OCI-LY7 (cell line): ENCODE measurements at regions not wholly inside any gene's neighbourhood (a gene's known extent, or its start where the extent isn't known, plus 50 kb on each side); places are given as distances from the start of the nearest gene placed in this dataset.

Source experiments
- BruUV-seq: library from RNA; stranded (reverse); fragments of 400-500 nt; replicated peaks from 2 replicates; lab custom pipeline; 2021; lab: Mats Ljungman, UMichigan
- CTCF ChIA-PET: fragments of 300-600 bp; sonication (Branson Sonifier 250); formaldehyde crosslinking; loops from one replicate; lab custom pipeline; 2022; ENCODE audit warnings: antibody characterized with exemption; ENCODE audit not compliant: unreplicated experiment; lab: Charles Lee
- POLR2A ChIA-PET: fragments of 300-600 bp; sonication (Branson Sonifier 250); formaldehyde crosslinking; loops from one replicate; lab custom pipeline; 2022; ENCODE audit warnings: antibody characterized with exemption; lab: Charles Lee
- DNase-seq: peaks from one replicate; pipeline ENCODE4 v3.0.0-alpha.2; 2015; ENCODE audit warnings: low spot score
- H2AFZ ChIP-seq: fragments of 200-600 bp; sonication (generic), shearing (Covaris generic); 2 replicates; pipeline ENCODE4 v1.6.1; 2014; ENCODE audit warnings: mild to moderate bottlenecking, antibody characterized with exemption, low read length, moderate library complexity
- H3K27ac ChIP-seq: fragments of 200-600 bp; sonication (generic); 2 replicates; pipeline ENCODE4 v1.5.1; 2014; ENCODE audit warnings: mixed run types, low read depth, mild to moderate bottlenecking, moderate library complexity, low read length, inconsistent platforms; ENCODE audit not compliant: poor library complexity, severe bottlenecking
- H3K36me3 ChIP-seq: fragments of 200-600 bp; sonication (generic); 2 replicates; pipeline ENCODE4 v1.6.1; 2014; ENCODE audit warnings: mild to moderate bottlenecking, antibody characterized with exemption, low read length, moderate library complexity, mixed read lengths; ENCODE audit not compliant: insufficient read depth
- H3K4me1 ChIP-seq: fragments of 200-600 bp; sonication (generic); 2 replicates; pipeline ENCODE4 v1.5.1; 2014; ENCODE audit warnings: mild to moderate bottlenecking, low read length; ENCODE audit not compliant: insufficient read depth, poor library complexity, severe bottlenecking
- H3K4me2 ChIP-seq: fragments of 200-600 bp; sonication (generic); 2 replicates; pipeline ENCODE4 v1.6.1; 2014; ENCODE audit warnings: mild to moderate bottlenecking, low read length
- H3K4me3 ChIP-seq: fragments of 200-600 bp; sonication (generic); 2 replicates; pipeline ENCODE4 v1.5.1; 2014; ENCODE audit warnings: mild to moderate bottlenecking, low read depth, low read length; ENCODE audit not compliant: poor library complexity, severe bottlenecking
- H3K79me2 ChIP-seq: fragments of 200-600 bp; sonication (generic); 2 replicates; pipeline ENCODE4 v1.6.1; 2016; ENCODE audit warnings: low read depth, mild to moderate bottlenecking, low read length, moderate library complexity, mixed read lengths; ENCODE audit not compliant: insufficient read depth
- H3K9me2 ChIP-seq: fragments of 200-600 bp; sonication (generic); 2 replicates; pipeline ENCODE4 v1.6.1; 2016; ENCODE audit warnings: mild to moderate bottlenecking, low read length, mixed read lengths; ENCODE audit not compliant: insufficient read depth
- H3K9me3 ChIP-seq: fragments of 200-600 bp; sonication (generic); 2 replicates; pipeline ENCODE4 v1.6.1; 2014; ENCODE audit warnings: mild to moderate bottlenecking, mixed run types, low read length, mixed read lengths
- H4K20me1 ChIP-seq: fragments of 200-600 bp; sonication (generic); 2 replicates; pipeline ENCODE4 v1.6.1; 2014; ENCODE audit warnings: mild to moderate bottlenecking, antibody characterized with exemption, low read length, moderate library complexity, mixed read lengths; ENCODE audit not compliant: insufficient read depth
- EZH2phosphoT487 ChIP-seq: fragments of 200-600 bp; sonication (generic); IDR thresholded peaks from 2 replicates; pipeline ENCODE4 v1.6.1; 2018; ENCODE audit warnings: low read depth, borderline replicate concordance, mild to moderate bottlenecking, mixed run types, antibody characterized with exemption, low read length, moderate library complexity, mixed read lengths
- intact Hi-C: fragments of 100-400 bp; cut with micrococcal nuclease; formaldehyde crosslinking; loops from one replicate; pipeline ENCODE4 v1.10.0; 2022; ENCODE audit not compliant: unreplicated experiment
- TF ChIP-seq, protein P1 (sequence below): fragments of 200-600 bp; sonication (generic); conservative IDR thresholded peaks from 2 replicates; pipeline ENCODE4 v1.5.1; 2014; ENCODE audit warnings: mild to moderate bottlenecking, antibody characterized with exemption, low read length, moderate library complexity, mixed read lengths

DNA sequence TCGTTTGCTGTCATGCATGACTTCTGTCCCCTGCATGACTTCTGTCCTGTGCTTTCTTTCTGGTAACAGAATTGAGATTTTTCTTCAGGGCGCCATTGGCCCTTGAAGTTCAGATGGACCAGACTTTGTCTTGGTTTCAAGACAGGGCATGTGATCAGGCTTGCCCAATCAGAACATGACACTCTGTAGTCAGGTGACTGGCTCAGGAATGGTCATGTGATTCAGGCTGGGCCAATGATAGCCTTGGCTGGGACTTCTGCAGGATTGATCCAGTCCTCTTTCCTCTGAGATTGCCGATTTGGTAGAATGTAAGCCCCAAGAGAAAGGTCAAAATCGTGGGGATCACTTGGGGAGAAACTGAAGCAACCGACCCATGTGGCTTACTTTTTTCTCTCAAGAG lies 90.5 kb upstream of the ALX4 start:
- Histone ChIP-seq H3K9me3 (no peaks in the 10 kb centered on the region), H3K79me2 (no peaks in the 10 kb centered on the region), H2AFZ (peak overlapping the region; percentile 52; the same call in 1 of the 2 replicates), H3K4me1 (no peaks in the 10 kb centered on the region), H3K4me2 (0 out of 2 replicates have a peak overlapping the region, but pooled peaks have one; percentile 11), H3K9me2 (no peaks in the 10 kb centered on the region), H4K20me1 (no peaks in the 10 kb centered on the region), H3K27ac (no peak overlapping the region), H3K36me3 (no peaks in the 10 kb centered on the region), H3K4me3 (no peak overlapping the region)
- intact Hi-C loops, result no loop called here
- CTCF ChIA-PET, result no interaction called here
- peak; percentile 8 for DNase-seq
- TF ChIP-seq, protein P1, sequence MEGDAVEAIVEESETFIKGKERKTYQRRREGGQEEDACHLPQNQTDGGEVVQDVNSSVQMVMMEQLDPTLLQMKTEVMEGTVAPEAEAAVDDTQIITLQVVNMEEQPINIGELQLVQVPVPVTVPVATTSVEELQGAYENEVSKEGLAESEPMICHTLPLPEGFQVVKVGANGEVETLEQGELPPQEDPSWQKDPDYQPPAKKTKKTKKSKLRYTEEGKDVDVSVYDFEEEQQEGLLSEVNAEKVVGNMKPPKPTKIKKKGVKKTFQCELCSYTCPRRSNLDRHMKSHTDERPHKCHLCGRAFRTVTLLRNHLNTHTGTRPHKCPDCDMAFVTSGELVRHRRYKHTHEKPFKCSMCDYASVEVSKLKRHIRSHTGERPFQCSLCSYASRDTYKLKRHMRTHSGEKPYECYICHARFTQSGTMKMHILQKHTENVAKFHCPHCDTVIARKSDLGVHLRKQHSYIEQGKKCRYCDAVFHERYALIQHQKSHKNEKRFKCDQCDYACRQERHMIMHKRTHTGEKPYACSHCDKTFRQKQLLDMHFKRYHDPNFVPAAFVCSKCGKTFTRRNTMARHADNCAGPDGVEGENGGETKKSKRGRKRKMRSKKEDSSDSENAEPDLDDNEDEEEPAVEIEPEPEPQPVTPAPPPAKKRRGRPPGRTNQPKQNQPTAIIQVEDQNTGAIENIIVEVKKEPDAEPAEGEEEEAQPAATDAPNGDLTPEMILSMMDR, result no peak
- TF ChIP-seq EZH2phosphoT487, result no peak
- POLR2A ChIA-PET, result no interaction called here
- BruUV-seq, result no TSS peak

DNA sequence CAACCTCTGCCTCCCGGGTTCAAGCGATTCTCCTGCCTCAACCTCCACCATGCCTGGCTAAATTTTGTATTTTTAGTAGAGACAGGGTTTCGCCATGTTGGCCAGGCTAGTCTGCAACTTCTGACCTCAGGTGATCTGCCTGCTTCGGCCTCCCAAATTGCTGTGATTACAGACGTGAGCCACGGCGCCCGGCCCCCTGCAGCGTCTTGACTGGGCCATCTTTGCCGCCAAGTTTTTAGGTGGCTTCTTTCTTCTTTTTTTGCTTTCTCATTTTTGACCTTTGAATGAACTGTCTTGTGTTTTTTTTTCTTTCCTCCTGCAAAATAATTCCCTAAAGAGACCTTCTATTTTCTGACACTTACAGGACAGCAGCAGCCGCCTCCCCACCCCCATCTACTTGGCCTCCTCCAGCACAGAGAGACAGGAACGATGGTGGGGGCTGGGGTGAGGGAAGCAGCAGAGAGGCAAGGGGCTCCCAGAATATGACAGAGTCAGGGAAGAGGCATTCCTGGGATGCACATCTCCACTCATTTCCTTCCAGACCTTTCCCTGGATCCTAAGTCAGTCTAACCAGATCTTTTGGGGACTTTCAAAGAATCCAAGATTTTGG lies 92.6 kb upstream of the ALX4 start:
- no peaks in the 10 kb centered on the region for H3K4me1 ChIP-seq
- no peaks in the 10 kb centered on the region for H4K20me1 ChIP-seq
- no peak for DNase-seq
- POLR2A ChIA-PET, result interaction anchor here (0.7 kb wide), 1 partner anchor 128 kb away, joined by 3 read pairs; no protein-coding TSS in a partner anchor
- H3K9me3 ChIP-seq, result no peaks in the 10 kb centered on the region
- CTCF ChIA-PET, result no interaction called here
- intact Hi-C loops, result no loop called here
- H3K4me2 ChIP-seq, result no peak overlapping the region
- H3K27ac ChIP-seq, result no peak overlapping the region
- no peak overlapping the region for H3K4me3 ChIP-seq
- H3K9me2 ChIP-seq, result no peaks in the 10 kb centered on the region
- H3K79me2 ChIP-seq, result no peaks in the 10 kb centered on the region
- no peaks in the 10 kb centered on the region for H3K36me3 ChIP-seq
- H2AFZ ChIP-seq, result no peak overlapping the region
- TF ChIP-seq EZH2phosphoT487, result no peak
- TF ChIP-seq, protein P1, result no peak
- no TSS peak for BruUV-seq

DNA sequence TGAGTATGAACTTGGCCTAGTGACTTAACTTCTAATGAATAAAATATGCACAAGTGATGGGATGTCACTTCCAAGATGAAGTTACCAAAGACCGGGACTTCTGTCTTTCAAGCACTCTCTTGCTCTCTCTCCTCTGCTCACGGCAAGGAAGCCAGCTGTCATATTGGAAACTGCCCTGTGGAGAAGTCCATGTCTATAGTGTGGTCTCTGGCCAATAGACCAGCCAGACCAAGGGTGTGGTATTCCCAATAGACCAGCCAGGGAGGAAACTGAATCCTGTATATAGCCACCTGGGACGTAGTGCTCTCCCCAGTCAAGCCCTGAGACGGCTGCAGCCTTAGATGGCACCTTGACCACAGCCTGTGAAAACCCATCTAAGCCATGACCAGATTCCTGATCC lies 93.2 kb upstream of the ALX4 start:
- intact Hi-C loops, result no loop called here
- Histone ChIP-seq H3K4me3 (no peak overlapping the region), H3K27ac (no peak overlapping the region), H3K4me1 (no peaks in the 10 kb centered on the region), H4K20me1 (no peaks in the 10 kb centered on the region), H2AFZ (no peak overlapping the region), H3K79me2 (no peaks in the 10 kb centered on the region), H3K36me3 (no peaks in the 10 kb centered on the region), H3K4me2 (no peak overlapping the region), H3K9me2 (no peaks in the 10 kb centered on the region), H3K9me3 (no peaks in the 10 kb centered on the region)
- no peak for DNase-seq
- CTCF ChIA-PET, result no interaction called here
- POLR2A ChIA-PET, result interaction anchor here (0.7 kb wide), 1 partner anchor 129 kb away, joined by 3 read pairs; no protein-coding TSS in a partner anchor
- BruUV-seq, result no TSS peak
- TF ChIP-seq EZH2phosphoT487, result no peak
- TF ChIP-seq, protein P1, result no peak
